ENCODE measurements at regions not wholly inside any gene's neighbourhood (a gene's known extent, or its start where the extent isn't known, plus 50 kb on each side); places are given as distances from the start of the nearest gene placed in this dataset.
"Not testable (repeated sequence)": the region's sequence is repeated elsewhere in the genome, so short reads cannot be mapped to it uniquely, and the experiment has no call there.

- DNase-seq: no peak
These were observed 54.3 kb downstream of the HAND2 start for GRCh38 chr4:173475751-173476150.

GRCh38 chr4:173469622-173470021 lies 60.4 kb downstream of the HAND2 start:
- DNase-seq: no peak

DNA sequence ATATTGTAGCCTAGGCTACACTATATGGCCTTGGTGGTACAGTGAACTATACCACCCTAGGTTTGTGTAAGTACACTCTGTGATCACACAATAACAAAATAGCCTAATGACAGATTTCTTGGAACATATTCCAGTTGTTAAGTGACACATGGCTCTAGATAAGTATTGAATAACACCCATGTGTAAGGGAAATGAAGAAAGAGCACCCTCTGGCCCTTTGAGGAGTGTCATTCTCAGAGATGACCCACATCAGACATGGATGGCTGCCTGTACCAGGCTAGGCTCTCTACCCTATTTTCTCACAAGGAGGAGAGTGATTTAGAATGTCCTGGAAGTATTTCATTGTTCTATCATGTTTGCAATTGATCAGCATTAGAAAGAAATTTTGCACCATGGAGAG lies 61.7 kb downstream of the HAND2 start:
- DNase-seq: no peak

DNA sequence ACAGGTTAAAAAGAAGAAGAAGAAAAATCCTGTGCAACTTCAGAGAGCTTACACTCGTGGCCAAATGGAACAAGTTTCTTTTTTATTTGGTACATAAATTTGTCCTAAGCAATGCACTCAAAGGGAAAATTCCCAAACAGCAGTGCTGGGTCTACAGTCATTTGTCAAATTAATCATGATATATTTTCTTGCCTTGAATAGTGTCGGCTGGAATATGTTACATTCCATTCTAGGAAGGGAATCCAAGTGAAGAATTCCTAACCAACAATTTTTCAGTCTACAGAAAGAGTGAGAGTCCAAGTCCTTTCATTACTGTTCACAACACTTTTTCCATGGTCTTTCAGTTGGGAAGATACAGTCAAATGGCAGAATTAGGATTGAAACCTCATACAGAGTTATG lies 63.9 kb downstream of the HAND2 start:
- no peak for DNase-seq

DNA sequence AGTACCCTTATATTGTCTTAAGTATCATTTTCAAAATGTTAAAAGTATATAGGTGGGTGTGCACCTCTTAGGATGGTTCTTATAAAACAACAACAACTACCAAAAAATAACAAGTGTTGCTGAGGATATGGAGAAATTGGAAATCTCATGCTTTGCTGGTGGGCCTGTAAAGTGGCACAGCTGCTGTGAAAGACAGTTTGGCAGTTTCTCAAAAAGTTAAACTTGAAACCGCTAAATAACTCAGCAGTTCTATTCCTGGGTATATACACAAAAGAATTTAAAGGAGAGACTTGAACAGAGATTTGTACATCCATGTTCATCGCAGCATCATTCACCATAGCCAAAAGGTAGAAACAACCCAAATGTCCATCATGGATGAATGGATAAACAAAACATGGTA lies 65.5 kb downstream of the HAND2 start:
- DNase-seq: no peak

GRCh38 chr4:173463816-173464215 lies 64.9 kb upstream of the SCRG1 start:
- DNase-seq: no peak

GRCh38 chr4:173461170-173461569 lies 62.3 kb upstream of the SCRG1 start:
- no peak for DNase-seq

- DNase-seq: no peak
These were observed 60.9 kb upstream of the SCRG1 start for GRCh38 chr4:173459857-173460256.

DNA sequence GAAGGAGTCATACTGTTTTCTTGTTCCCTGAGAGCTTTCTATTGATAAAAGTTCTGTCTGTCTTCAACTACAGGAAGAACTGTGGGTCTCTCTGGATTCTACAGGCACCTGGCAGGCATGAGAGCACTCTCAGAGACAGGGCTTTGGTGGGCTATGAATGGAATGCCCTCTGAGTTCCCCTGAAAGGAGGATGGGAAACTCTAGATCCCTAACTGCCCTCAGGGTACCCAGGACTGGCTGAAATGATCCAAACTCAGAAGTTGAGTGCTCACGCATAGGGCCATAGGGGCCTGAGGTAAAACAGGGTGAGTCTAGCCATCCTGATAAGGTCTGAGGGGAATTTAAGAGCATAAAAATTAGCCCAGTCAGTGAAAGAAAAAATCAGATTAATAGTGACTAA lies 59.0 kb upstream of the SCRG1 start:
- no peak for DNase-seq

GRCh38 chr4:173451435-173451834 lies 52.5 kb upstream of the SCRG1 start:
- not testable (repeated sequence) for DNase-seq

GRCh38 chr4:173450281-173450680 lies 51.4 kb upstream of the SCRG1 start:
- no peak for DNase-seq

DNA sequence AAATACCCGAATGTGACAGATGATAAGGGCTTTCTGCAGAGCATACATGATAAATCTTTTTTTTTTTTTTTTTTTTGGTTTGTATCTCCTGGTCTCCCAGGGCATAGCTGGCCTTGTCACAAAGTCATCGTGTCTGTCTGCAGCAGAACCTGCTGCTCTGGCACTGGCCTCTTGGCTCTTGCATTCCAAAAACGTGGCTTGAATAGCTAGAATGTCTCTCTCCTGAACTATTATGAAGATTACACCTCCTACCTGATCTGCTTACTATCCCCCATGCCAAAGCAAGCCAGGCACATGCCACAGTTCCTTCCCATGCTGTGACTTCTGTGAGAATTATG lies 50.4 kb upstream of the SCRG1 start:
- no peak for DNase-seq

- DNase-seq: peak; percentile 12
These were observed 49.9 kb upstream of the SCRG1 start for GRCh38 chr4:173448608-173449379.
